ENCODE measurements at regions not wholly inside any gene's neighbourhood (a gene's known extent, or its start where the extent isn't known, plus 50 kb on each side); places are given as distances from the start of the nearest gene placed in this dataset.

- TF ChIP-seq, protein P1, sequence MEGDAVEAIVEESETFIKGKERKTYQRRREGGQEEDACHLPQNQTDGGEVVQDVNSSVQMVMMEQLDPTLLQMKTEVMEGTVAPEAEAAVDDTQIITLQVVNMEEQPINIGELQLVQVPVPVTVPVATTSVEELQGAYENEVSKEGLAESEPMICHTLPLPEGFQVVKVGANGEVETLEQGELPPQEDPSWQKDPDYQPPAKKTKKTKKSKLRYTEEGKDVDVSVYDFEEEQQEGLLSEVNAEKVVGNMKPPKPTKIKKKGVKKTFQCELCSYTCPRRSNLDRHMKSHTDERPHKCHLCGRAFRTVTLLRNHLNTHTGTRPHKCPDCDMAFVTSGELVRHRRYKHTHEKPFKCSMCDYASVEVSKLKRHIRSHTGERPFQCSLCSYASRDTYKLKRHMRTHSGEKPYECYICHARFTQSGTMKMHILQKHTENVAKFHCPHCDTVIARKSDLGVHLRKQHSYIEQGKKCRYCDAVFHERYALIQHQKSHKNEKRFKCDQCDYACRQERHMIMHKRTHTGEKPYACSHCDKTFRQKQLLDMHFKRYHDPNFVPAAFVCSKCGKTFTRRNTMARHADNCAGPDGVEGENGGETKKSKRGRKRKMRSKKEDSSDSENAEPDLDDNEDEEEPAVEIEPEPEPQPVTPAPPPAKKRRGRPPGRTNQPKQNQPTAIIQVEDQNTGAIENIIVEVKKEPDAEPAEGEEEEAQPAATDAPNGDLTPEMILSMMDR (IDR thresholded peaks at IDR 0.05) = no peak
- TF ChIP-seq POLR2A (IDR thresholded peaks at IDR 0.05) = no peak
- no peak for TF ChIP-seq POLR2AphosphoS5 (IDR thresholded peaks at IDR 0.05)
- no peak for TF ChIP-seq EP300 (IDR thresholded peaks at IDR 0.05)
Observed at GRCh38 chr11:104614961-104615360, 283.3 kb downstream of the CASP12 start.

Measured in upper lobe of left lung (tissue), 4 donors.